Peyer's patch (tissue), 4 donors: ENCODE measurements at regions not wholly inside any gene's neighbourhood (a gene's known extent, or its start where the extent isn't known, plus 50 kb on each side); places are given as distances from the start of the nearest gene placed in this dataset.

Experiments
- DNase-seq, 3 donors: peaks; one replicate each; pipeline ENCODE4 v3.0.0-alpha.2; 2017 to 2019
- H3K27ac ChIP-seq, 4 donors: fragments of 200-600 bp; sonication (generic); one replicate each; pipeline ENCODE4 v1.5.1; 2016 to 2019
- H3K27me3 ChIP-seq, 2 donors: fragments of 200-600 bp; sonication (generic); one replicate each; pipeline ENCODE4 v1.5.1; 2019
- H3K36me3 ChIP-seq, 3 donors: fragments of 200-600 bp; sonication (generic); one replicate each; pipeline ENCODE4 v1.5.1; 2016 to 2019
- H3K4me1 ChIP-seq, 4 donors: fragments of 200-600 bp; sonication (generic); one replicate each; pipeline ENCODE4 v1.5.1; 2016 to 2019
- H3K4me3 ChIP-seq, 4 donors: fragments of 200-600 bp; sonication (generic); 1 replicate in 3 of 4; 2 replicates in 1 of 4; pipeline ENCODE4 v1.5.1; 2016 to 2019; ENCODE audit warnings: mild to moderate bottlenecking in 1 of 4
- H3K9me3 ChIP-seq, 4 donors: fragments of 200-600 bp; sonication (generic); one replicate each; pipeline ENCODE4 v1.5.1; 2016 to 2019; ENCODE audit warnings: mild to moderate bottlenecking in 1 of 4
- CTCF ChIP-seq, 6 experiments: fragments of 450-650 bp in 4 of 6; fragments of 200-600 bp in 2 of 6; sonication (generic) in 1 of 6; IDR thresholded peaks; one replicate each; pipeline ENCODE4 v1.5.1; 2017 to 2019; ENCODE audit warnings: antibody characterized with exemption in 6 of 6, mild to moderate bottlenecking in 3 of 6, moderate library complexity in 1 of 6
- POLR2A ChIP-seq, 2 donors: fragments of 450-650 bp; IDR thresholded peaks; one replicate each; pipeline ENCODE4 v1.5.1; 2017; ENCODE audit warnings: antibody characterized with exemption in 2 of 2, mild to moderate bottlenecking in 2 of 2, moderate library complexity in 2 of 2

DNA sequence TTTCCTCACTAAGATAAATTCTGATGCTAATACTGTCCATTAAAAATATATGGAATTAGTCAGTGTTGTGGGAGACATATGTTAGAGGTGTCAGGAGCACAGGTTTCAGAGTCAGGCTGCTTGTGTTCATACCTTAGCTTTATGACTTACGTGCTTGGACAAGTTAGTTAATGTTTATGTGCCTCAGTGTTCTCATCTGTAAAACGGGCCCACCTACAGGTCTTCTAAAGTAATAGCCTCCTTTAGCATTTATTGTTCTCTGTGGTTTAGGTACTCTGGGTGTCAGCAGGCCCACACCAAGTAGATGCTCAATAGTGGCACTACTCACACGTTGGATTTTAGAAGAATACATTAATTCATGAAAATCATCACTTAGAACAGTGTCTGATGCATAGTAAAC is 308.7 kb upstream of the ZC3H12C start:
- no peak overlapping the region for H3K27ac ChIP-seq
- H3K36me3 ChIP-seq, result no peaks in the 10 kb centered on the region
- H3K4me3 ChIP-seq, result no peak overlapping the region
- DNase-seq, result no peak
- H3K9me3 ChIP-seq, result no peaks in the 10 kb centered on the region
- TF ChIP-seq POLR2A (IDR thresholded peaks at IDR 0.05) (no peak), CTCF (IDR thresholded peaks at IDR 0.05) (no peak)
- H3K4me1 ChIP-seq, result no peaks in the 10 kb centered on the region
- H3K27me3 ChIP-seq, result no peaks in the 10 kb centered on the region

DNA sequence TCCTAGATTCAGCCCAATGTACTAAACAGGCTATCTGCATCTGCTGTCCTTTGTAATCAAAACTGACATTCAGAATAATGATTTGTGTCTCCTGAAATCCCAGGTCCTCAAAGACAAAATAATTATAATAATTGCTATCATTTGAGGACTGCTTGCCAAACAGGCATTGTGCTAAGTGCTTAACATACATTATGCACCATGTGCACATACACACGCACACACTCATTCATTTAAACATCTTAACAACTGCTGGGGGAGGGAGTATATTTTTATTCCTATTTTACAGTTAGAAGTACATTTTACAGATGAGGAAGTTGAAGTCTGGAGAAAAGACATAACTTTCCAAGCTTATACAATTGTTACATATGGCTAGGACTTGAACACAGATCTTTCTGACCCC is 308.0 kb upstream of the ZC3H12C start:
- Histone ChIP-seq H3K9me3 (no peaks in the 10 kb centered on the region), H3K27ac (no peak overlapping the region), H3K36me3 (no peaks in the 10 kb centered on the region), H3K27me3 (no peaks in the 10 kb centered on the region), H3K4me3 (no peak overlapping the region), H3K4me1 (no peaks in the 10 kb centered on the region)
- DNase-seq, result no peak
- TF ChIP-seq CTCF (IDR thresholded peaks at IDR 0.05), result no peak
- TF ChIP-seq POLR2A (IDR thresholded peaks at IDR 0.05), result no peak

- no peak overlapping the region for H3K27ac ChIP-seq
- H3K4me3 ChIP-seq, result no peak overlapping the region
- H3K27me3 ChIP-seq, result no peaks in the 10 kb centered on the region
- TF ChIP-seq CTCF (IDR thresholded peaks at IDR 0.05) (no peak), POLR2A (IDR thresholded peaks at IDR 0.05) (no peak)
- H3K36me3 ChIP-seq, result no peaks in the 10 kb centered on the region
- no peaks in the 10 kb centered on the region for H3K4me1 ChIP-seq
- DNase-seq, result no peak
- H3K9me3 ChIP-seq, result no peaks in the 10 kb centered on the region
Observed at GRCh38 chr11:109785714-109786113, 307.5 kb upstream of the ZC3H12C start.

DNA sequence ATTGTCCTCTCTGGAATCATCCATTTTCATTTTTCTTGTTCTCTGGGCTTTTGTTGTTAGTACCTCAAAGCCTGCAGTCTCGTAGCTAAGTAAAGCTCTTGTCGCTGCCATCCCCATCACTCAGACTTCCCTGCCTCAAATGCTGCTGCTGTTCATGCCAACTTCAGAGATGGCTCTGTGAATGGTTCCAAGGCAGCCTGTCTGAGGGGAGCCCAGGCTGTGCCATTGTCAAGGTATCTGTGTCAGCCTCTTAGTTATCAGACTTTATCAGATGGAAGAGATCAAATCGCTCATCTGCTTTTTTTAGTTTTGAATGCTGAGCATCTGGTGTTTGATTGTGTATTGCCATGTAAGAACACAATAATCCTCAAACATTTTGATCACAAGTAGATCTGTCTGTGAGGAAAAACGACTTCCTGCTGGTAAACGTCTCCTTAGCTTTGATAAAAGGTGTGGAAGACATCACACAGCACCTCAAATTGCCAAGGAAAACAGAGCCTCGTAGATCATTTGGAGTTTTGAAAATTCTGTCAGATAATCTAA is 304.2 kb upstream of the ZC3H12C start:
- H3K27ac ChIP-seq, result no peak overlapping the region
- no peak for DNase-seq
- H3K9me3 ChIP-seq, result no peaks in the 10 kb centered on the region
- H3K27me3 ChIP-seq, result no peaks in the 10 kb centered on the region
- H3K4me3 ChIP-seq, result no peak overlapping the region
- H3K4me1 ChIP-seq, result no peaks in the 10 kb centered on the region
- TF ChIP-seq CTCF (IDR thresholded peaks at IDR 0.05) (no peak), POLR2A (IDR thresholded peaks at IDR 0.05) (no peak)
- H3K36me3 ChIP-seq, result no peaks in the 10 kb centered on the region

DNA sequence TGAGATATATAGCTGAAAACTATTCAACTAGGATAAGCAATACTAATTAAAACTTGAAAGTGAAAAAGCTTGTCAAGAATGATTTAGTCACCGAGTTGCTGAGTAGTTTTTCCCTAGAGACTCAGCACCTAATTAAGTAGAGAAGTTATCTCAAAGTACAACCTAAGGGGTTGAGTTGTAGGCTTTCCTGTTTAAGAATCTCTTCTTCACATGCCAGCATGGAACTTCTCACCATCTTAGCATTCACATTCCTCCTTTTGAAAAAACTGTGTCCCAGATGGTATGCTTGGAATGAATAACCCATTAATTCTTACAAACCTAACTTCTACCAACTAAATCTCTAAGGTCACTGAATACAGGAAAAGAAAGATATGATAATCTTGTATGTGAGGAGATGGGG is 303.3 kb upstream of the ZC3H12C start:
- TF ChIP-seq CTCF (IDR thresholded peaks at IDR 0.05) (no peak), POLR2A (IDR thresholded peaks at IDR 0.05) (no peak)
- no peak for DNase-seq
- no peaks in the 10 kb centered on the region for H3K4me1 ChIP-seq

GRCh38 chr11:109791337-109791736 is 301.9 kb upstream of the ZC3H12C start:
- H3K4me3 ChIP-seq, result no peak overlapping the region
- H3K27ac ChIP-seq, result no peak overlapping the region
- H3K27me3 ChIP-seq, result no peaks in the 10 kb centered on the region

More for the DNA sequence above, 303.3 kb upstream of the ZC3H12C start:
- H3K9me3 ChIP-seq, result no peaks in the 10 kb centered on the region
- no peaks in the 10 kb centered on the region for H3K27me3 ChIP-seq
- no peak overlapping the region for H3K27ac ChIP-seq
- H3K36me3 ChIP-seq, result no peaks in the 10 kb centered on the region
- H3K4me3 ChIP-seq, result no peak overlapping the region

More at GRCh38 chr11:109791337-109791736, 301.9 kb upstream of the ZC3H12C start:
- no peaks in the 10 kb centered on the region for H3K36me3 ChIP-seq
- no peak for TF ChIP-seq CTCF (IDR thresholded peaks at IDR 0.05)
- no peak for TF ChIP-seq POLR2A (IDR thresholded peaks at IDR 0.05)
- no peaks in the 10 kb centered on the region for H3K4me1 ChIP-seq
- DNase-seq, result no peak
- no peaks in the 10 kb centered on the region for H3K9me3 ChIP-seq
